Muscle of arm (tissue), 1 donor: ENCODE measurements at regions not wholly inside any gene's neighbourhood (a gene's known extent, or its start where the extent isn't known, plus 50 kb on each side); places are given as distances from the start of the nearest gene placed in this dataset.
A peak's percentile ranks its signal among the peaks of the same experiment; 100 is the strongest.
"Not testable (repeated sequence)": the region's sequence is repeated elsewhere in the genome, so short reads cannot be mapped to it uniquely, and the experiment has no call there.

Experiments
- DNase-seq: peaks from one replicate; pipeline ENCODE4 v3.0.0-alpha.2; 2013

DNA sequence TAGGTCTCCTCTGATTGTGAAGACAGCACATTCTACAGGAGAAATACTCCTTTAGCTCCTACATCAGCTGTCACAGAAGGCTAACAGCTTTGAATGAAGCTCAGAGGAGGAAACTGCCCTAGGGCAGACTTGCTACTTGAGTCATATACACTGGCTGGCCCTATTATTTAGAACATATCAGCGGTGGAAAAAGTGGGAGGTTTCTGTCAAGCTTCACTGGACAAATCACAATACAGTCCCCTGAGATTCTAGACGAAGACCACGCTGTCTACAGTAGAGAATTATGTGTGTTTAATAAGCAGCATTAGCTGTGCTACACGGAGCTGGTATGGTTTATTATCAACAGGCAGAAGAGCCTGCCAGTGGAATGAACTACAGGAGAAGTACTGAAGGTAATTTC lies 230.9 kb upstream of the FSIP2 start:
- DNase-seq, result no peak

DNA sequence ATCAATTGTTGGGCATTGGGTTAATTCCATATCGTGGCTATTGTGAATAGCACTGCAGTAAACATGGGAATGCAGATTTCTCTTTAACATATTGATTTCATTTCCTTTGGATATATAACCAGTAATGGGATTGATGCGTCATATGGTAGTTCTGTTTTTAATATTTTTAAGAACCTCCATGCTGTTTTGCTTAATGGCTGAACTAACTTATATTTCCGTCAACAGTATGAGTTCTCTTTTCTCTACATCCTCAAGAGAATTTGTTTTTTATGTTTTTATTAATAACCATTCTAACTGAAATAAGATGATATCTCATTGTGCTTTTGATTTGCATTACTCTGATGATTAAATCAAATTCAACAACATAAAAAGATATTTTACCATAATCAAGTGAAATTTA lies 228.5 kb upstream of the FSIP2 start:
- no peak for DNase-seq

DNA sequence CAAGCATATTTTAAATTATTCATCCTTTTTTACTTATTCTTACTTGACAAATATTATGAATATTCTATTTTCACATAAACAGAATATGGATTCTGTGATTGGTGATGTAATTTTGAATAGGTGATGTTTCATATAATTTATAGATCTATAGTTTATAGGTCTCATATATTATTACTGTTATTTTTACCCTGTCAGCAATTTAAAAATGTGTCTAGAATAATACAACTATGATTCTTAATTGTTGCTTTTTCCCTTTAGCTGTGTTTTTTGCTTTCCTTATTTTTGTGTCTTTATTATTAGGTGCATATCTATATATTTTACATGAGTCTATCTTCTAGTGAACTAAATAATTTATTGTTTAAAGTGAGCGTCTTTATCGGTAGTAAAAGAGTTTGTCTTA lies 226.7 kb upstream of the FSIP2 start:
- DNase-seq, result no peak

DNA sequence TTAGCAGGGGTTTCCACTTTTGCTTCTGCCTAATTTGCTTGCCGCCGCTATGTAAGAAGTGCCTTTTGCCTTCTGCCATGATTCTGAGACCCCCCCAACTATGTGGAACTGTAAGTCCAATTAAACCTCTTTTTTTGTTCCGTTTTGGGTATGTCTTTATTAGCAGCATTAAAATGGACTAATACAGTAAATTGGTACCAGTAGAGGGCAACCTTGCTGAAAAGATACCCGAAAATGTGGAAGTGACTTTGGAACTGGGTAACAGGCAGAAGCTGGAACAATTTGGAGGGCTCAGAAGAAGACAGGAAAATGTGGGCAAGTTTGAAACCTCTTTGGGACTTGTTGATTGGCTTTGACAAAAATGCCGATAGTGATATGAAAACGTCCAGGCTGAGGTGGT lies 216.1 kb upstream of the FSIP2 start:
- DNase-seq, result no peak

DNA sequence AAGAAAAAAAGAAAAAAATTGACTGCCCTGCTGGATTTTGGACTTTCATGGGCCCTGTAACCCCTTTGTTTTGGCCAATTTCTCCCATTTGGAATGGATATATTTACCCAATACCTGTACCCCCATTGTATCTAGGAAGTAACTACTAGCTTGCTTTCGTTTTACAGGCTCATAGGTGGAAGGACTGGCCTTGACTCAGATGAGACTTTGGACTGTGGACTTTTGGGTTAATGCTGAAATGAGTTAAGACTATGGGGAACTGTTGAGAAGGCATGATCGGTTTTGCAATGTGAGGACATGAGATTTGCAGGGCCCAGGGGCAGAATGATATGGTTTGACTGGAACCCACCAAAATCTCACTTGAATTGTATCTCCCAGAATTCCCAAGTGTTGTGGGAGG lies 214.4 kb upstream of the FSIP2 start:
- not testable (repeated sequence) for DNase-seq

GRCh38 chr2:185526161-185526560 lies 212.4 kb upstream of the FSIP2 start:
- DNase-seq, result no peak

DNA sequence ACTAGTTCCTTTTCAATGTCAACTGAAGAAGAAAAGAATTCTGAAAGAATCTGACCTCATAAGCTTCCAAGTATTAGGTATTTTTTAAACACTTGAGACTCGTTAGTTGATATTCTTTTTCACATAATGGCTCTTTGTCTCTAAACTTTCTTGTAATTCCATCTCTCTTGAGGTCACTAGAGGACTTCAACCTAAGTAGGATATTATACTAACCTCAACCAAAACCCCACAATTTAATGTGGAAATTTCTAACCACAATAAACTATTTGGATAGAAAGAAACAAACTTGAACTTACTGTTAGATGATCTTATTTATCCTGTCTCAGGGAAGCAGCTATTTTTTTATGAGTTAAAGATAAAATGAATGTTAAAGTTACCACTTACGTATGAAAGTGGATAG lies 206.9 kb upstream of the FSIP2 start:
- no peak for DNase-seq

DNA sequence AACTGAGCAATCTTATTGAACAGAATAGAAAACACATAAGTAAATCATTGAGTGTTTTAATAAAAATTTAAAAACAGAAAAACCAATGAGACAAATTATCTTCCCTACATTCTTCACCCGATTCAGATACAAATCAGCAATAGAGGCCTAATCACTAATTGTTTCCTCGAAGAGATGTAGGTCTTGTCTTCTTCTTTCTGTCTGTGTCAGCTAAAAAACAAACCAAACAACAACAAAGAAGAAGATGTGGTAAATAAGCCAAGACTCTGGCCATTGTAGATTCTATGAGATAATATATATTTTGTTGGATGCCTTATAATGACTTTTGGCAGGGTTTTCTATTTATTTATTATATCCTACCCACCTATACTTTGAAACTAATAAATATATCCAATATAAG lies 200.9 kb upstream of the FSIP2 start:
- no peak for DNase-seq

DNA sequence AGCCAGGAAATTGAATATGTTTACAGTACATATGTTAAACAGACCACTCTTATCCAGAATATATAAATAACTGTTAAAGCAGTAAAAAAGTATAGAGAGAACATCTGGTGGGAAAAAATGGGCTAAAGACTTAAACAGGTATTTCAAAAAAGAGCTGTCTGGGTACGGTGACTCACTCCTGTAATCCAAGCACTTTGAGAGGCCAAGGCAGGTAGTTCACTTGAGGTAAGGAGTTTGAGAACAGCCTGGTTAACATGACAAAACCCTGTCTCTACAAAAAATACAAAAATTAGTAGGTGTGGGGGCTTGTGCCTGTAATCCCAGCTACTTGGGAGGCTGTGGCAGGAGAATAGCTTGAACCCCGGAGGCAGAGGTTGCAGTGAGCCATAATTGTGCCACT lies 171.4 kb upstream of the FSIP2 start:
- DNase-seq, result no peak

DNA sequence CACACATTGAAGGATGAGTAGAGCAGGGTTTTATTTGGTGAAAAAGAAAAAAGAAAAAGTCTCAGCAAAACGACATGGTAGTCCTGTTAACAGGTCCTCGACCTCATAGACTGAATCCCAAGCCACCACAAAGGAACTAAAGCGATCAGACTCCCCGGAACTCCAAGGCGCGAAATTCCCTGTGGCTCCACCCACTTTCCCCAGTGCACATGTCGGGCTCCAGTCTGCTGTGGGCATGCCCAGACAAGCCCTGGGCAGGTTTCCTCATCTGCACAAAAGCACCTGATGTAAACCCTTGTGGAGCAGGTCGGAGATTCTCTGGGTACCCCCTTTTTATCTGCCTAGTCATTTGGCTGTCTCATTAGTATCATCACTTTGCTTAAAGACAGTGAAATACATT lies 170.7 kb upstream of the FSIP2 start:
- no peak for DNase-seq

- no peak for DNase-seq
These were observed 160.3 kb upstream of the FSIP2 start for GRCh38 chr2:185578322-185578721.

DNA sequence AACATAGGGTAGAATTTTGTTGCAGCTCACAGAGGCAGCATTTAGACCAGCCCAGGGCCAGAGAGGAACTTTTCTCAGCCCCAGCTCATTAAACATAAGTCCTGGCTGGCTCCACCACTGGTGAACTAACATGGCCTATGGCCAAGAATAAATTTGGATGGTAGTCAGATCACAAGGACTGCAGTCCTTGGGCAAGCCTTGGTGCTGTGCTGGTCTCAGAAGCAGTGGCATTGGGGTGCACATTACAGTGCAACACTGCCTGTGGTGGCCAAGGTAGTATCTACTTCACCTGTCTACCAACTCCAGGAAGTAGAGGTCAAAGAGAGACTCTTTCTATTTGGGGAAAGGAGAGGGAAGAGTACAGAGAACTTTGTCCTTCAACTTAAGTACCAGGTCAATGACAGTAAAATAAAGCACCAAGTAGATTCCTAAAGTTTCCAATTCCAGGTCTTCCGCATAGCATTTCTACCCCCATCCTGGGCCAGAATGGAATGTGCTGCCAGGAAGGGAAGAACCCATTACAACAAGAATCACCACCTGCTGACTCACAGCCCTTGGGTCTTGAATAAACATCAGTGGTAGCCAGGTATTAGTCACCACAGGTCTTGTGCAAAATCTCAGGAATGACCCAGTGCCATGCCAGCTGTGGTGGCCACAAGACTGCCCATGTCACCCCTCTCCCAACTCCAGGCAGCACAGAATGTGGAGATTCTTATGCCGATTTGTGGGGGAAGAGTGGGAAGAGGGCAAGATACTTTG lies 155.4 kb upstream of the FSIP2 start:
- DNase-seq, result no peak

DNA sequence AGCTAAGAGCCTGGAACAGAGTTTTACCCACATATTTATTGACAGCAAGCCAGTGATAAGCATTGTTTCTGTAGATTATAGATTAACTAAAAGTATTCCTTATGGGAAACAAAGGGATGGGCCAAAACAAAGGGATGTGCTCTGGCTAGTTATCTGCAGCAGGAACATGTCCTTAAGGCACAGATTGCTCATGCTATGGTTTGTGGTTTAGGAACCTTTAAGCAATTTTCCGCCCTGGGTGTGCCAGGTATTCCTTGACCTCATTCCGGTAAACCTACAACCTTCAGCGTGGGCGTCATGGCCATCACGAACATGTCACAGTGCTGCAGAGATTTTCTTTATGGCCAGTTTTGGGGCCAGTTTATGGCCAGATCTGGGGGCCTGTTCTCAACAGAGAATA lies 153.4 kb upstream of the FSIP2 start:
- DNase-seq, result not testable (repeated sequence)

GRCh38 chr2:185591276-185591675 lies 147.3 kb upstream of the FSIP2 start:
- not testable (repeated sequence) for DNase-seq

DNA sequence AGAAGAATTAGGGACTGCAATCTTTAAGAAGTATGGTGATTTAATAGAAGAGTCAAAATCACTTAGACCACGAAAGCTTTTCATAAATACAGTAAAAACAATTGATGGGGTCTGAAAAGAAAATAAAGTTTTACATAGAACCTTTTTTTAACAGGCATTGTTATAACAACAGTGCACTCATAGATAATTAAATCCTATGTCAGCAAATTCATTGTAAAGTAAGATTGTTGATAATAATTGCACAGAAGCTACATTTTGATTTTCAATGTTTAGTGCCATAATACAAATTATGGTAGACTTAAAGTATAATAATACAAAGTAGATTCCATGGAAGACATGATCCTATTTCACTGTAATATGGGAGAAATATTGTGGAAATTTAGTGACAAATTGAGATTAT lies 130.7 kb upstream of the FSIP2 start:
- DNase-seq, result no peak

GRCh38 chr2:185608799-185609198 lies 129.8 kb upstream of the FSIP2 start:
- peak; percentile 3 for DNase-seq

DNA sequence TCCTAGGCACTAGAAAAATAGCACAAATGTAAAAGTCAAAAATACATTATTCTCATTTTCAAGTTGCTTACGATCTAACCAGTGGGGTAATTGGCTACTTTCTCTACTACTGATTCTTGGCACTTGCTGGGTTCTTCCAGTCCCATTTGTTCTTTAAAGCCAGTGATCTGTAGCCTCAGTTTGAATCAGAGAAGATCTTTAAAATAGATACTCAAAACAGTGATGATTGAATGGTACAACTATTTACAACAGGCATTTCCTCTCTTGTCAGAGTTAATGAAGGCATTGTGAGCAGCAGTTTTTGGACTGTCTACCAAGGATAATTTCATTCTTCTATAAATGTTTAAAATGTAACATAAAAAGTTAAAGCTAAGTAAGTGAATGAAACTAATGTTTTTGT lies 128.3 kb upstream of the FSIP2 start:
- DNase-seq, result no peak

DNA sequence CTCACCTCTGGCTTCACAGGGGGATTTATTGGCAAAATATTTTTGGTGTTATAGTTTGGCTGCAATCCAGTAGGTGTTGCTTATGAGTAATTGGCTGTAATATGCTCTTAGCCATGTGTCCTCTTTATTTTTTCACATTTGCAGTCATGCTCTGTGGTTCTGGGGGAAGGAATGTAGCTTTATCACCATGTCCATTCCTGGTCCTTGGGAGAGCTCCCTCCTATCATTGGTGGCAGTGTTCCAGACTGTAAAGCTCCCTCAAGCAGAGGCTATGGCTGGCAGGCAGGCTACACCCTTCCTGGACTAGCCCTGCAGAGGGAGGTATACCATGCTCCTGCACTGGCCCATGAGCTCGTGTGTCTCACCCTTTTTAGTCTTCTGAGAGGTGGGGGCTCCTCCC lies 120.0 kb upstream of the FSIP2 start:
- no peak for DNase-seq

- no peak for DNase-seq
These were observed 113.0 kb upstream of the FSIP2 start for GRCh38 chr2:185625604-185626003.

- DNase-seq, result no peak
These were observed 109.6 kb upstream of the FSIP2 start for GRCh38 chr2:185628985-185629384.

- DNase-seq, result no peak
These were observed 105.0 kb upstream of the FSIP2 start for GRCh38 chr2:185633621-185634020.

DNA sequence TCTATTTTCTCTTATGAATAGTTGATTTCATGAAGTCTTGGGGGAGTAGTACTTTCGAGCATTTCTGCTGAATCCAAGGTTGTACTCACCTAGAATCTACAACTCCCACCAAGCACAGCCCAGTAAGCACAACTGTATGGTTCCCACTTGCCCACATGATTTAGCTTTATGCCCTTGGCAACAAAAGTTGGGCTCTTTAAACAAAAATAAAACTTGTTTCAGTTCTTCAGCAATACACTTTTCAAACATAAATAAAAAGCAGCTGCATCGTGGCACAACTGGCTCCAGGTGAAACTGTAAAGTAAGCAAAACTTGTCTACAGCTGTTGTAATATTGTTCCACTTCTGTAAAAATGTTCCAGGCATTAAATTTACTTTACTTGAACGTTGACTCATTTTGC lies 99.8 kb upstream of the FSIP2 start:
- no peak for DNase-seq

DNA sequence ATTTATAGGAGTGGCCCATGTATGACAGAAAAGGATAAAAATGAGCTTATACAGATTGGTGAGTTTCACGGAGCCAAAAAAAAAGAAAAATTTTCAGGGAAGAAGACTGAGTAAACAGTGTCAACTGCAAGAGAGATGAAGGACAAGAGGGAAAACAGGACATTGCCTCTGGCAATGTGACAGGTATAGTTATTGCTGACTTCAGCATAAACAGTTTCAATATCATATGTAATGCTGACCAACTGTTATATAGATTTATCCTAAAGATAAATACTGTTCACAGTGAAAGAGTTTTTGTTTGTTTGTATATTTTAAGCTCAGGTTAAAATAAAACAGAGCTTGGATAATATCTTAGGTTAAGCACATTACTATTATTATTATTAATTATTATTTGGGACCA lies 98.0 kb upstream of the FSIP2 start:
- no peak for DNase-seq

- no peak for DNase-seq
These were observed 95.2 kb upstream of the FSIP2 start for GRCh38 chr2:185643434-185643833.

- peak; percentile 84 for DNase-seq
These were observed 93.8 kb upstream of the FSIP2 start for GRCh38 chr2:185644828-185645227.
